GM12878 (cell line): ENCODE measurements at regions not wholly inside any gene's neighbourhood (a gene's known extent, or its start where the extent isn't known, plus 50 kb on each side); places are given as distances from the start of the nearest gene placed in this dataset.

Experiments used
- ATAC-seq: fragments of 200-7000 bp; cut with Tn5 transposase; 3 replicates; pipeline ENCODE4 v1.9.1; 2020; ENCODE audit warnings: mild to moderate bottlenecking, moderate library complexity
- BruUV-seq: library from RNA; stranded (reverse); fragments of 400-500 nt; replicated peaks from 2 replicates; lab custom pipeline; 2021; lab: Mats Ljungman, UMichigan
- CTCF ChIA-PET: fragments of 300-600 bp; sonication (Branson Sonifier 250); formaldehyde crosslinking; extraction: SDS; loops from one replicate; lab custom pipeline; 2021; ENCODE audit warnings: inconsistent platforms; lab: Yijun Ruan, JAX
- POLR2A ChIA-PET: fragments of 350-600 bp; formaldehyde crosslinking; extraction: SDS; loops from one replicate; lab custom pipeline; 2021; ENCODE audit warnings: inconsistent platforms; lab: Charles Lee
- RAD21 ChIA-PET: fragments of 300-600 bp; sonication (Branson Sonifier 250); formaldehyde crosslinking; loops from one replicate; lab custom pipeline; 2023; ENCODE audit warnings: antibody characterized with exemption; ENCODE audit not compliant: unreplicated experiment; lab: Charles Lee
- SMC1A ChIA-PET: fragments of 300-600 bp; sonication (Branson Sonifier 250); formaldehyde crosslinking; loops from one replicate; lab custom pipeline; 2023; ENCODE audit not compliant: unreplicated experiment, uncharacterized antibody; lab: Charles Lee
- DNase-seq: peaks from one replicate; pipeline ENCODE4 v3.0.0-alpha.2; 2011; ENCODE audit warnings: low read depth, low spot score
- FAIRE-seq: peaks from 3 replicates; lab custom pipeline; 2011; peaks lifted over from hg19 to GRCh38; lab: Jason Lieb, UNC
- H2AFZ ChIP-seq: 2 replicates; pipeline ENCODE4 v1.6.0; 2011; ENCODE audit warnings: low read depth, low read length, control low read depth; ENCODE audit not compliant: control insufficient read depth
- H3K27ac ChIP-seq: 2 replicates; pipeline ENCODE4 v1.5.1; 2011; ENCODE audit warnings: control low read depth; ENCODE audit not compliant: control insufficient read depth, insufficient read depth
- H3K27me3 ChIP-seq, 2 experiments: replicated peaks in 1 of 2; 2 replicates each; pipeline versions ENCODE4 v1.6.0 to v1.6.1; 2011; ENCODE audit warnings: low read length in 1 of 2; ENCODE audit not compliant: control insufficient read depth in 2 of 2, insufficient read depth in 2 of 2
- H3K36me3 ChIP-seq, 2 experiments: 2 replicates each; pipeline ENCODE4 v1.5.1; 2011; ENCODE audit warnings: low read length in 1 of 2; ENCODE audit not compliant: control insufficient read depth in 2 of 2, insufficient read depth in 2 of 2
- H3K4me1 ChIP-seq: 2 replicates; pipeline ENCODE4 v1.6.1; 2011; ENCODE audit warnings: mild to moderate bottlenecking, low read length, moderate library complexity, mixed read lengths; ENCODE audit not compliant: control insufficient read depth, insufficient read depth
- H3K4me2 ChIP-seq: 2 replicates; pipeline ENCODE4 v1.6.0; 2011; ENCODE audit warnings: control low read depth; ENCODE audit not compliant: control insufficient read depth, insufficient read depth
- H3K4me3 ChIP-seq: fragments of 200-600 bp; sonication (generic); 2 replicates; pipeline ENCODE4 v1.5.1; 2016
- H3K79me2 ChIP-seq: 2 replicates; pipeline ENCODE4 v1.6.0; 2011; ENCODE audit warnings: low read length; ENCODE audit not compliant: control insufficient read depth, insufficient read depth
- H3K9ac ChIP-seq: 2 replicates; pipeline ENCODE4 v1.8.0; 2011; ENCODE audit warnings: low read length, control low read depth, mixed read lengths; ENCODE audit not compliant: control insufficient read depth, insufficient read depth
- H3K9me3 ChIP-seq: replicated peaks from 3 replicates; pipeline ENCODE4 v1.5.1; 2011; ENCODE audit warnings: mild to moderate bottlenecking, low read length; ENCODE audit not compliant: control insufficient read depth, insufficient read depth
- H4K20me1 ChIP-seq: 2 replicates; pipeline ENCODE4 v1.6.0; 2011; ENCODE audit not compliant: control insufficient read depth, insufficient read depth
- HCFC1 ChIP-seq: fragments of 150-350 bp; IDR thresholded peaks from 2 replicates; pipeline ENCODE4 v1.6.1; 2014; ENCODE audit warnings: low read length
- KAT2A ChIP-seq: conservative IDR thresholded peaks from 2 replicates; pipeline ENCODE4 v1.6.1; 2011; ENCODE audit warnings: low read depth, low read length; ENCODE audit not compliant: control insufficient read depth
- MLLT1 ChIP-seq: fragments of 450-650 bp; IDR thresholded peaks from 2 replicates; pipeline ENCODE4 v1.6.1; 2016; ENCODE audit warnings: mild to moderate bottlenecking
- POLR2AphosphoS2 ChIP-seq: IDR thresholded peaks from 2 replicates; pipeline ENCODE4 v1.6.1; 2011; ENCODE audit warnings: low read depth, mild to moderate bottlenecking, low read length, improper control_type of control experiment, moderate library complexity
- SIX5 ChIP-seq: IDR thresholded peaks from 2 replicates; pipeline ENCODE4 v1.6.1; 2011; ENCODE audit warnings: mild to moderate bottlenecking, low read depth, low read length, moderate library complexity; ENCODE audit not compliant: severe bottlenecking
- SMARCA5 ChIP-seq: fragments of 450-650 bp; IDR thresholded peaks from 2 replicates; pipeline ENCODE4 v1.6.1; 2017; ENCODE audit warnings: mild to moderate bottlenecking
- STAT1 ChIP-seq: fragments of 450-650 bp; conservative IDR thresholded peaks from 2 replicates; pipeline ENCODE4 v1.6.1; 2014; ENCODE audit warnings: antibody characterized with exemption, mild to moderate bottlenecking
- TCF7 ChIP-seq: IDR thresholded peaks from 2 replicates; pipeline ENCODE4 v1.6.1; 2014; ENCODE audit warnings: antibody characterized with exemption, borderline replicate concordance
- USF2 ChIP-seq: IDR thresholded peaks from 2 replicates; pipeline ENCODE4 v1.6.1; 2011; ENCODE audit warnings: low read depth, low read length, improper control_type of control experiment, borderline replicate concordance
- ZNF24 ChIP-seq: fragments of 450-650 bp; IDR thresholded peaks from 2 replicates; pipeline ENCODE4 v1.6.1; 2017; ENCODE audit warnings: antibody characterized with exemption, mild to moderate bottlenecking
- WGBS: methylation state at CpG from one replicate; pipeline ENCODE4 v1.1.6; 2016; ENCODE audit warnings: low lambda C conversion rate; ENCODE audit not compliant: insufficient replicate concordance, insufficient coverage; ENCODE audit errors: missing lambda C conversion rate; 5-methylcytosine and 5-hydroxymethylcytosine counted together
- in situ Hi-C: fragments of 300-500 bp; cut with MboI; formaldehyde crosslinking; loops from 9 replicates; pipeline ENCODE4 v1.14.3; 2018; ENCODE audit warnings: mixed read lengths
- intact Hi-C: fragments of 100-400 bp; cut with micrococcal nuclease; formaldehyde crosslinking; loops from one replicate; pipeline ENCODE4 v1.14.2; 2022; ENCODE audit not compliant: unreplicated experiment

GRCh38 chr12:65643171-65643570, 181.1 kb upstream of the HMGA2 start (continued):
- no peak for TF ChIP-seq STAT1
- no peak for TF ChIP-seq USF2
- TF ChIP-seq POLR2AphosphoS2, result no peak
- no peak for TF ChIP-seq HCFC1
- TF ChIP-seq KAT2A, result no peak
- no peak for TF ChIP-seq MLLT1
- no peak for TF ChIP-seq TCF7
- no peak for TF ChIP-seq ZNF24
- TF ChIP-seq SIX5, result no peak

GRCh38 chr12:65643595-65644386, 180.5 kb upstream of the HMGA2 start:
- Histone ChIP-seq H3K4me2 (no peak overlapping the region), H4K20me1 (no peaks in the 10 kb centered on the region), H3K4me3 (no peak overlapping the region), H3K9me3 (no peaks in the 10 kb centered on the region), H3K9ac (no peak overlapping the region), H3K36me3 (no peaks in the 10 kb centered on the region), H2AFZ (no peak overlapping the region), H3K4me1 (no peaks in the 10 kb centered on the region), H3K27ac (no peak overlapping the region), H3K79me2 (no peaks in the 10 kb centered on the region), H3K27me3 (no peaks in the 10 kb centered on the region)
- DNase-seq (no peak), FAIRE-seq (no peak), ATAC-seq (no peak)
- intact Hi-C loops (no loop called here), in situ Hi-C loops (no loop called here)
- 1% methylated on average over 3 of the region's 3 CpGs for WGBS
- ChIA-PET POLR2A (no interaction called here), SMC1A (interaction anchor here (1.2 kb wide), 1 partner anchor 25 kb away, joined by 3 read pairs; no protein-coding TSS in a partner anchor), CTCF (no interaction called here), RAD21 (no interaction called here)
- no peak for TF ChIP-seq SMARCA5
- no TSS peak for BruUV-seq
